ENCODE measurements at regions not wholly inside any gene's neighbourhood (a gene's known extent, or its start where the extent isn't known, plus 50 kb on each side); places are given as distances from the start of the nearest gene placed in this dataset.
A peak's percentile ranks its signal among the peaks of the same experiment; 100 is the strongest.

GRCh38 chr5:54655761-54656160 lies 138.2 kb downstream of the SNX18 start:
- no peaks in the 10 kb centered on the region for H3K9me3 ChIP-seq (replicated peaks)
- DNase-seq (ENCODE audit: low read depth in 1 of 2, low spot score in 2 of 2): no peak
- no peaks in the 10 kb centered on the region for H3K27me3 ChIP-seq (replicated peaks)
- no peak overlapping the region for H3K27ac ChIP-seq
- no peaks in the 10 kb centered on the region for H3K4me1 ChIP-seq (replicated peaks)
- no peaks in the 10 kb centered on the region for H3K36me3 ChIP-seq
- H3K4me3 ChIP-seq: no peak overlapping the region

GRCh38 chr5:54655266-54655665 lies 137.7 kb downstream of the SNX18 start:
- Histone ChIP-seq H3K4me1 (replicated peaks) (no peaks in the 10 kb centered on the region), H3K36me3 (no peaks in the 10 kb centered on the region), H3K27ac (no peak overlapping the region), H3K4me3 (no peak overlapping the region), H3K9me3 (replicated peaks) (no peaks in the 10 kb centered on the region), H3K27me3 (replicated peaks) (no peaks in the 10 kb centered on the region)
- DNase-seq (ENCODE audit: low read depth in 1 of 2, low spot score in 2 of 2): no peak

GRCh38 chr5:54653956-54654614 lies 136.5 kb downstream of the SNX18 start:
- DNase-seq (ENCODE audit: low read depth in 1 of 2, low spot score in 2 of 2): no peak
- Histone ChIP-seq H3K36me3 (no peaks in the 10 kb centered on the region), H3K27ac (no peak overlapping the region), H3K27me3 (replicated peaks) (no peaks in the 10 kb centered on the region), H3K4me3 (no peak overlapping the region), H3K9me3 (replicated peaks) (no peaks in the 10 kb centered on the region), H3K4me1 (replicated peaks) (no peaks in the 10 kb centered on the region)

- DNase-seq (ENCODE audit: low read depth in 1 of 2, low spot score in 2 of 2): no peak
- peaks cover 7% of the 10 kb centered on the region for H3K4me1 ChIP-seq (replicated peaks)
- H3K36me3 ChIP-seq: no peaks in the 10 kb centered on the region
- H3K9me3 ChIP-seq (replicated peaks): no peaks in the 10 kb centered on the region
- H3K27ac ChIP-seq: no peak overlapping the region
- H3K4me3 ChIP-seq: no peak overlapping the region
- no peaks in the 10 kb centered on the region for H3K27me3 ChIP-seq (replicated peaks)
These were observed 134.0 kb downstream of the SNX18 start for GRCh38 chr5:54651482-54652076.

- DNase-seq (ENCODE audit: low read depth in 1 of 2, low spot score in 2 of 2): no peak
- Histone ChIP-seq H3K9me3 (replicated peaks) (no peaks in the 10 kb centered on the region), H3K36me3 (no peaks in the 10 kb centered on the region), H3K27ac (no peak overlapping the region), H3K27me3 (replicated peaks) (no peaks in the 10 kb centered on the region), H3K4me1 (replicated peaks) (peaks cover 21% of the 10 kb centered on the region), H3K4me3 (no peak overlapping the region)
These were observed 131.5 kb downstream of the SNX18 start for GRCh38 chr5:54649041-54649504.

GRCh38 chr5:54646356-54647101 lies 129.0 kb downstream of the SNX18 start:
- H3K4me3 ChIP-seq: no peak overlapping the region
- no peak overlapping the region; the same call in 1 of the 2 replicates for H3K27ac ChIP-seq
- peak; percentile 47 to 51 for DNase-seq (ENCODE audit: low read depth in 1 of 2, low spot score in 2 of 2)
- no peaks in the 10 kb centered on the region for H3K27me3 ChIP-seq (replicated peaks)
- peaks cover 27% of the 10 kb centered on the region for H3K4me1 ChIP-seq (replicated peaks)
- H3K9me3 ChIP-seq (replicated peaks): no peaks in the 10 kb centered on the region
- H3K36me3 ChIP-seq: no peaks in the 10 kb centered on the region

GRCh38 chr5:54645882-54646355 lies 128.4 kb downstream of the SNX18 start:
- H3K9me3 ChIP-seq (replicated peaks): no peaks in the 10 kb centered on the region
- no peak overlapping the region for H3K4me3 ChIP-seq
- DNase-seq (ENCODE audit: low read depth in 1 of 2, low spot score in 2 of 2): no peak
- no peaks in the 10 kb centered on the region for H3K36me3 ChIP-seq
- H3K27me3 ChIP-seq (replicated peaks): no peaks in the 10 kb centered on the region
- no peak overlapping the region; the same call in 1 of the 2 replicates for H3K27ac ChIP-seq
- peaks cover 27% of the 10 kb centered on the region for H3K4me1 ChIP-seq (replicated peaks)

- no peak overlapping the region for H3K4me3 ChIP-seq
- H3K9me3 ChIP-seq (replicated peaks): no peaks in the 10 kb centered on the region
- no peaks in the 10 kb centered on the region for H3K27me3 ChIP-seq (replicated peaks)
- peak; percentile 54 to 59 for DNase-seq (ENCODE audit: low read depth in 1 of 2, low spot score in 2 of 2)
- no peaks in the 10 kb centered on the region for H3K36me3 ChIP-seq
- no peak overlapping the region for H3K27ac ChIP-seq
- peaks cover 27% of the 10 kb centered on the region for H3K4me1 ChIP-seq (replicated peaks)
These were observed 126.7 kb downstream of the SNX18 start for GRCh38 chr5:54644226-54644625.

- peak; percentile 49 to 51 for DNase-seq (ENCODE audit: low read depth in 1 of 2, low spot score in 2 of 2)
- Histone ChIP-seq H3K4me1 (replicated peaks) (peaks cover 27% of the 10 kb centered on the region), H3K4me3 (no peak overlapping the region), H3K36me3 (no peaks in the 10 kb centered on the region), H3K27ac (no peak overlapping the region), H3K9me3 (replicated peaks) (no peaks in the 10 kb centered on the region), H3K27me3 (replicated peaks) (no peaks in the 10 kb centered on the region)
These were observed 126.1 kb downstream of the SNX18 start for GRCh38 chr5:54643685-54644106.

GRCh38 chr5:54639621-54640020 lies 122.1 kb downstream of the SNX18 start:
- no peak for DNase-seq (ENCODE audit: low read depth in 1 of 2, low spot score in 2 of 2)
- Histone ChIP-seq H3K4me1 (replicated peaks) (peaks cover 12% of the 10 kb centered on the region), H3K4me3 (no peak overlapping the region), H3K27me3 (replicated peaks) (no peaks in the 10 kb centered on the region), H3K36me3 (no peaks in the 10 kb centered on the region), H3K27ac (no peak overlapping the region), H3K9me3 (replicated peaks) (no peaks in the 10 kb centered on the region)

- no peaks in the 10 kb centered on the region for H3K27me3 ChIP-seq (replicated peaks)
- no peak overlapping the region for H3K4me3 ChIP-seq
- no peaks in the 10 kb centered on the region for H3K36me3 ChIP-seq
- H3K9me3 ChIP-seq (replicated peaks): no peaks in the 10 kb centered on the region
- no peak for DNase-seq (ENCODE audit: low read depth in 1 of 2, low spot score in 2 of 2)
- H3K27ac ChIP-seq: no peak overlapping the region
- H3K4me1 ChIP-seq (replicated peaks): no peaks in the 10 kb centered on the region
These were observed 120.5 kb downstream of the SNX18 start for GRCh38 chr5:54638106-54638505.

- DNase-seq (ENCODE audit: low read depth in 1 of 2, low spot score in 2 of 2): no peak
- Histone ChIP-seq H3K36me3 (no peaks in the 10 kb centered on the region), H3K4me3 (no peak overlapping the region), H3K27me3 (replicated peaks) (no peaks in the 10 kb centered on the region), H3K9me3 (replicated peaks) (no peaks in the 10 kb centered on the region), H3K4me1 (replicated peaks) (no peaks in the 10 kb centered on the region), H3K27ac (no peak overlapping the region)
These were observed 120.1 kb downstream of the SNX18 start for GRCh38 chr5:54637654-54638053.

- Histone ChIP-seq H3K36me3 (no peaks in the 10 kb centered on the region), H3K9me3 (replicated peaks) (no peaks in the 10 kb centered on the region), H3K27me3 (replicated peaks) (no peaks in the 10 kb centered on the region), H3K4me3 (no peak overlapping the region), H3K4me1 (replicated peaks) (no peaks in the 10 kb centered on the region), H3K27ac (no peak overlapping the region)
- no peak for DNase-seq (ENCODE audit: low read depth in 1 of 2, low spot score in 2 of 2)
These were observed 116.5 kb downstream of the SNX18 start for GRCh38 chr5:54634089-54634488.

GRCh38 chr5:54632131-54632701 lies 114.7 kb downstream of the SNX18 start:
- Histone ChIP-seq H3K4me3 (no peak overlapping the region), H3K27me3 (replicated peaks) (no peaks in the 10 kb centered on the region), H3K9me3 (replicated peaks) (no peaks in the 10 kb centered on the region), H3K27ac (no peak overlapping the region), H3K36me3 (no peaks in the 10 kb centered on the region), H3K4me1 (replicated peaks) (no peaks in the 10 kb centered on the region)
- DNase-seq (ENCODE audit: low read depth in 1 of 2, low spot score in 2 of 2): no peak

Measured in SJSA1 (cell line).